ENCODE measurements at regions not wholly inside any gene's neighbourhood (a gene's known extent, or its start where the extent isn't known, plus 50 kb on each side); places are given as distances from the start of the nearest gene placed in this dataset.

GRCh38 chr10:130486906-130487305 is 350.7 kb downstream of the GLRX3 start:
- no peak for DNase-seq (ENCODE audit: low spot score)

- no peak for DNase-seq (ENCODE audit: low spot score)
Observed at GRCh38 chr10:130487566-130487965, 351.4 kb downstream of the GLRX3 start.

- no peak for DNase-seq (ENCODE audit: low spot score)
Observed at GRCh38 chr10:130489891-130490290, 353.7 kb downstream of the GLRX3 start.

GRCh38 chr10:130491011-130491692 is 355.0 kb downstream of the GLRX3 start:
- DNase-seq (ENCODE audit: low spot score) = no peak

- no peak for DNase-seq (ENCODE audit: low spot score)
Observed at GRCh38 chr10:130491693-130492050, 355.5 kb downstream of the GLRX3 start.

GRCh38 chr10:130492266-130492934 is 356.2 kb downstream of the GLRX3 start:
- no peak for DNase-seq (ENCODE audit: low spot score)

GRCh38 chr10:130493021-130493420 is 356.8 kb downstream of the GLRX3 start:
- DNase-seq (ENCODE audit: low spot score) = no peak

- no peak for DNase-seq (ENCODE audit: low spot score)
Observed at GRCh38 chr10:130493446-130494145, 357.4 kb downstream of the GLRX3 start.

GRCh38 chr10:130495116-130495862 is 359.1 kb downstream of the GLRX3 start:
- DNase-seq (ENCODE audit: low spot score) = no peak

GRCh38 chr10:130495891-130496636 is 359.9 kb downstream of the GLRX3 start:
- no peak for DNase-seq (ENCODE audit: low spot score)

GRCh38 chr10:130497056-130498010 is 361.1 kb downstream of the GLRX3 start:
- no peak for DNase-seq (ENCODE audit: low spot score)

GRCh38 chr10:130498042-130498441 is 361.9 kb downstream of the GLRX3 start:
- DNase-seq (ENCODE audit: low spot score) = no peak

GRCh38 chr10:130498934-130499333 is 362.7 kb downstream of the GLRX3 start:
- DNase-seq (ENCODE audit: low spot score) = no peak

GRCh38 chr10:130499541-130499940 is 363.4 kb downstream of the GLRX3 start:
- no peak for DNase-seq (ENCODE audit: low spot score)

GRCh38 chr10:130500261-130501000 is 364.2 kb downstream of the GLRX3 start:
- no peak for DNase-seq (ENCODE audit: low spot score)

GRCh38 chr10:130507461-130507860 is 371.3 kb downstream of the GLRX3 start:
- DNase-seq (ENCODE audit: low spot score) = no peak

GRCh38 chr10:130509881-130510689 is 373.9 kb downstream of the GLRX3 start:
- DNase-seq (ENCODE audit: low spot score) = no peak

- no peak for DNase-seq (ENCODE audit: low spot score)
Observed at GRCh38 chr10:130510755-130511154, 374.6 kb downstream of the GLRX3 start.

GRCh38 chr10:130511766-130512165 is 375.6 kb downstream of the GLRX3 start:
- no peak for DNase-seq (ENCODE audit: low spot score)
